ENCODE measurements at regions not wholly inside any gene's neighbourhood (a gene's known extent, or its start where the extent isn't known, plus 50 kb on each side); places are given as distances from the start of the nearest gene placed in this dataset.

DNA sequence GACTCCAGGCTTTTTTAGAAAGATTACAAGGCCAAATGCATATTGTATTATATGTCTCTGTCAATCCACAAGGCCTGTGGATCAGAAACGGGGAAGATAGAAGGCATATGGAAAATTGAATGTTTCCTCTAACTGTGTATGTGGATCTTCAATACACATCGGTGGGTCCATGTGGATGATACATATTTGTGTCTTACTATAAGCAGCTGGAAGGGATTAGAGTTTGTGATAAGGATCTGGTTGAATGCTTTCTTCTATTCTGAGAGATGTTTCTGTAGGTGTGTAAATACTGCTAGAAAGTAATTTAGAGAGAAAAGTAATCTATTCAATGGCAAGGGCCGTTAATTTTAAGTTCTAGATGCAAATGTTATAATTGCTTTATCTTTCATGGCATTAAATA, 137.8 kb upstream of the AKR1E2 start:
- ChIA-PET POLR2A (no interaction called here), CTCF (no interaction called here)
- TF ChIP-seq ZNF426 (tag by site-specific recombination; IDR thresholded peaks at IDR 0.05) (no peak), GFI1B (tag by site-specific recombination; IDR thresholded peaks at IDR 0.05) (no peak), ZNF501 (tag by site-specific recombination; IDR thresholded peaks at IDR 0.05) (no peak), ZNF837 (tag by site-specific recombination; IDR thresholded peaks at IDR 0.05) (no peak), ZNF768 (tag by site-specific recombination; IDR thresholded peaks at IDR 0.05) (no peak), ZNF175 (tag by site-specific recombination; IDR thresholded peaks at IDR 0.05) (no peak), ZNF174 (tag by site-specific recombination; IDR thresholded peaks at IDR 0.05) (no peak), SP7 (tag by site-specific recombination; IDR thresholded peaks at IDR 0.05) (no peak), OSR2 (tag by site-specific recombination; IDR thresholded peaks at IDR 0.05) (no peak), SP2 (tag by site-specific recombination; IDR thresholded peaks at IDR 0.05) (no peak)
- TF ChIP-seq, protein P1, sequence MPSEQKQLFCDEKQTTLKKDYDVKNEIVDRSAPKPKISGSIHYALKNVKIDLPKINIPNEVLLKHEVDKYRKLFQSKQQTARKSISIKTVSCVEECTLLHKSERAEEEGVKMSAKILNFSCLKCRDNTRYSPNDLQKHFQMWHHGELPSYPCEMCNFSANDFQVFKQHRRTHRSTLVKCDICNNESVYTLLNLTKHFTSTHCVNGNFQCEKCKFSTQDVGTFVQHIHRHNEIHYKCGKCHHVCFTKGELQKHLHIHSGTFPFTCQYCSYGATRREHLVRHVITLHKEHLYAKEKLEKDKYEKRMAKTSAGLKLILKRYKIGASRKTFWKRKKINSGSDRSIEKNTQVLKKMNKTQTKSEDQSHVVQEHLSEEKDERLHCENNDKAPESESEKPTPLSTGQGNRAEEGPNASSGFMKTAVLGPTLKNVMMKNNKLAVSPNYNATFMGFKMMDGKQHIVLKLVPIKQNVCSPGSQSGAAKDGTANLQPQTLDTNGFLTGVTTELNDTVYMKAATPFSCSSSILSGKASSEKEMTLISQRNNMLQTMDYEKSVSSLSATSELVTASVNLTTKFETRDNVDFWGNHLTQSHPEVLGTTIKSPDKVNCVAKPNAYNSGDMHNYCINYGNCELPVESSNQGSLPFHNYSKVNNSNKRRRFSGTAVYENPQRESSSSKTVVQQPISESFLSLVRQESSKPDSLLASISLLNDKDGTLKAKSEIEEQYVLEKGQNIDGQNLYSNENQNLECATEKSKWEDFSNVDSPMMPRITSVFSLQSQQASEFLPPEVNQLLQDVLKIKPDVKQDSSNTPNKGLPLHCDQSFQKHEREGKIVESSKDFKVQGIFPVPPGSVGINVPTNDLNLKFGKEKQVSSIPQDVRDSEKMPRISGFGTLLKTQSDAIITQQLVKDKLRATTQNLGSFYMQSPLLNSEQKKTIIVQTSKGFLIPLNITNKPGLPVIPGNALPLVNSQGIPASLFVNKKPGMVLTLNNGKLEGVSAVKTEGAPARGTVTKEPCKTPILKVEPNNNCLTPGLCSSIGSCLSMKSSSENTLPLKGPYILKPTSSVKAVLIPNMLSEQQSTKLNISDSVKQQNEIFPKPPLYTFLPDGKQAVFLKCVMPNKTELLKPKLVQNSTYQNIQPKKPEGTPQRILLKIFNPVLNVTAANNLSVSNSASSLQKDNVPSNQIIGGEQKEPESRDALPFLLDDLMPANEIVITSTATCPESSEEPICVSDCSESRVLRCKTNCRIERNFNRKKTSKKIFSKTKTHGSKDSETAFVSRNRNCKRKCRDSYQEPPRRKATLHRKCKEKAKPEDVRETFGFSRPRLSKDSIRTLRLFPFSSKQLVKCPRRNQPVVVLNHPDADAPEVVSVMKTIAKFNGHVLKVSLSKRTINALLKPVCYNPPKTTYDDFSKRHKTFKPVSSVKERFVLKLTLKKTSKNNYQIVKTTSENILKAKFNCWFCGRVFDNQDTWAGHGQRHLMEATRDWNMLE (tag by site-specific recombination; conservative IDR thresholded peaks at IDR 0.05; ENCODE audit: low read depth): no peak
- TF ChIP-seq, protein P2, sequence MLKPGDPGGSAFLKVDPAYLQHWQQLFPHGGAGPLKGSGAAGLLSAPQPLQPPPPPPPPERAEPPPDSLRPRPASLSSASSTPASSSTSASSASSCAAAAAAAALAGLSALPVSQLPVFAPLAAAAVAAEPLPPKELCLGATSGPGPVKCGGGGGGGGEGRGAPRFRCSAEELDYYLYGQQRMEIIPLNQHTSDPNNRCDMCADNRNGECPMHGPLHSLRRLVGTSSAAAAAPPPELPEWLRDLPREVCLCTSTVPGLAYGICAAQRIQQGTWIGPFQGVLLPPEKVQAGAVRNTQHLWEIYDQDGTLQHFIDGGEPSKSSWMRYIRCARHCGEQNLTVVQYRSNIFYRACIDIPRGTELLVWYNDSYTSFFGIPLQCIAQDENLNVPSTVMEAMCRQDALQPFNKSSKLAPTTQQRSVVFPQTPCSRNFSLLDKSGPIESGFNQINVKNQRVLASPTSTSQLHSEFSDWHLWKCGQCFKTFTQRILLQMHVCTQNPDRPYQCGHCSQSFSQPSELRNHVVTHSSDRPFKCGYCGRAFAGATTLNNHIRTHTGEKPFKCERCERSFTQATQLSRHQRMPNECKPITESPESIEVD (tag by site-specific recombination; IDR thresholded peaks at IDR 0.05): no peak
- TF ChIP-seq, protein P3, sequence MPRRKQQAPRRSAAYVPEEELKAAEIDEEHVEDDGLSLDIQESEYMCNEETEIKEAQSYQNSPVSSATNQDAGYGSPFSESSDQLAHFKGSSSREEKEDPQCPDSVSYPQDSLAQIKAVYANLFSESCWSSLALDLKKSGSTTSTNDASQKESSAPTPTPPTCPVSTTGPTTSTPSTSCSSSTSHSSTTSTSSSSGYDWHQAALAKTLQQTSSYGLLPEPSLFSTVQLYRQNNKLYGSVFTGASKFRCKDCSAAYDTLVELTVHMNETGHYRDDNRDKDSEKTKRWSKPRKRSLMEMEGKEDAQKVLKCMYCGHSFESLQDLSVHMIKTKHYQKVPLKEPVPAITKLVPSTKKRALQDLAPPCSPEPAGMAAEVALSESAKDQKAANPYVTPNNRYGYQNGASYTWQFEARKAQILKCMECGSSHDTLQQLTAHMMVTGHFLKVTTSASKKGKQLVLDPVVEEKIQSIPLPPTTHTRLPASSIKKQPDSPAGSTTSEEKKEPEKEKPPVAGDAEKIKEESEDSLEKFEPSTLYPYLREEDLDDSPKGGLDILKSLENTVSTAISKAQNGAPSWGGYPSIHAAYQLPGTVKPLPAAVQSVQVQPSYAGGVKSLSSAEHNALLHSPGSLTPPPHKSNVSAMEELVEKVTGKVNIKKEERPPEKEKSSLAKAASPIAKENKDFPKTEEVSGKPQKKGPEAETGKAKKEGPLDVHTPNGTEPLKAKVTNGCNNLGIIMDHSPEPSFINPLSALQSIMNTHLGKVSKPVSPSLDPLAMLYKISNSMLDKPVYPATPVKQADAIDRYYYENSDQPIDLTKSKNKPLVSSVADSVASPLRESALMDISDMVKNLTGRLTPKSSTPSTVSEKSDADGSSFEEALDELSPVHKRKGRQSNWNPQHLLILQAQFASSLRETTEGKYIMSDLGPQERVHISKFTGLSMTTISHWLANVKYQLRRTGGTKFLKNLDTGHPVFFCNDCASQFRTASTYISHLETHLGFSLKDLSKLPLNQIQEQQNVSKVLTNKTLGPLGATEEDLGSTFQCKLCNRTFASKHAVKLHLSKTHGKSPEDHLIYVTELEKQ (tag by site-specific recombination; IDR thresholded peaks at IDR 0.05; ENCODE audit: borderline replicate concordance): no peak
- Histone ChIP-seq H3K27ac (ENCODE audit: extremely low read depth, low read depth, low read length) (no peak overlapping the region), H3K9me3 (ENCODE audit: control insufficient read depth, insufficient read depth, low read depth, low read length) (no peaks in the 10 kb centered on the region), H3K4me3 (ENCODE audit: low read depth, low read length) (no peak overlapping the region), H3K4me1 (ENCODE audit: control insufficient read depth, insufficient read depth, low read length) (no peaks in the 10 kb centered on the region), H3K36me3 (ENCODE audit: control insufficient read depth in 2 of 2, insufficient read depth in 1 of 2, low read length in 2 of 2) (no peaks in the 10 kb centered on the region)

DNA sequence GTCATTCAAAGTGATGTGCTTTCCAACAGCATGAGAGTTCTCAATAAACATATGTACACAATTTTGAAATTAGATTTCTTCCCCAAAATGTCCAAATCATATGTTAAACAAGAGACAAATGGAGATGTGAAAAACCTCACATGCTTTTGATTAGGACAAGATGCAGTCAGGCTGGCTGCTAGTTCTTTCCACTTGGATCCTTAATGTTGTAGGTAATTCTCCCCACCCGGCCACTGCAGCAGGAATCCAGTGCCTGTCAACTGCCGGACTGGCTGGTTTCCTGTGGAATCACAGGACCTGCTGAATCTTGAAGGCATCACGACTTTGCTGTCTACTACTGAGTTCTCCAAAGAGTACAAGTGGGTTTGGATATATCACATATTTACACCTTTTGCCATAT, 138.6 kb upstream of the AKR1E2 start:
- no peaks in the 10 kb centered on the region for H3K36me3 ChIP-seq (ENCODE audit: control insufficient read depth in 2 of 2, insufficient read depth in 1 of 2, low read length in 2 of 2)
- H3K9me3 ChIP-seq (ENCODE audit: control insufficient read depth, insufficient read depth, low read depth, low read length): no peaks in the 10 kb centered on the region
- H3K27ac ChIP-seq (ENCODE audit: extremely low read depth, low read depth, low read length): no peak overlapping the region
- no peak overlapping the region for H3K4me3 ChIP-seq (ENCODE audit: low read depth, low read length)
- ChIA-PET POLR2A (no interaction called here), CTCF (no interaction called here)
- H3K4me1 ChIP-seq (ENCODE audit: control insufficient read depth, insufficient read depth, low read length): no peaks in the 10 kb centered on the region
- TF ChIP-seq, protein P4, sequence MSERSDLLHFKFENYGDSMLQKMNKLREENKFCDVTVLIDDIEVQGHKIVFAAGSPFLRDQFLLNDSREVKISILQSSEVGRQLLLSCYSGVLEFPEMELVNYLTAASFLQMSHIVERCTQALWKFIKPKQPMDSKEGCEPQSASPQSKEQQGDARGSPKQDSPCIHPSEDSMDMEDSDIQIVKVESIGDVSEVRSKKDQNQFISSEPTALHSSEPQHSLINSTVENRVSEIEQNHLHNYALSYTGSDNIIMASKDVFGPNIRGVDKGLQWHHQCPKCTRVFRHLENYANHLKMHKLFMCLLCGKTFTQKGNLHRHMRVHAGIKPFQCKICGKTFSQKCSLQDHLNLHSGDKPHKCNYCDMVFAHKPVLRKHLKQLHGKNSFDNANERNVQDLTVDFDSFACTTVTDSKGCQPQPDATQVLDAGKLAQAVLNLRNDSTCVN (tag by site-specific recombination; optimal IDR thresholded peaks at IDR 0.05): no peak
- TF ChIP-seq, protein P5, sequence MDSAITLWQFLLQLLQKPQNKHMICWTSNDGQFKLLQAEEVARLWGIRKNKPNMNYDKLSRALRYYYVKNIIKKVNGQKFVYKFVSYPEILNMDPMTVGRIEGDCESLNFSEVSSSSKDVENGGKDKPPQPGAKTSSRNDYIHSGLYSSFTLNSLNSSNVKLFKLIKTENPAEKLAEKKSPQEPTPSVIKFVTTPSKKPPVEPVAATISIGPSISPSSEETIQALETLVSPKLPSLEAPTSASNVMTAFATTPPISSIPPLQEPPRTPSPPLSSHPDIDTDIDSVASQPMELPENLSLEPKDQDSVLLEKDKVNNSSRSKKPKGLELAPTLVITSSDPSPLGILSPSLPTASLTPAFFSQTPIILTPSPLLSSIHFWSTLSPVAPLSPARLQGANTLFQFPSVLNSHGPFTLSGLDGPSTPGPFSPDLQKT (IDR thresholded peaks at IDR 0.05; ENCODE audit: borderline replicate concordance, low read depth, low read length): no peak
- no peak for TF ChIP-seq ZNF670 (tag by site-specific recombination; IDR thresholded peaks at IDR 0.05; ENCODE audit: low read depth)
- TF ChIP-seq, protein P1 (tag by site-specific recombination; conservative IDR thresholded peaks at IDR 0.05; ENCODE audit: low read depth): no peak
- TF ChIP-seq GFI1B (tag by site-specific recombination; IDR thresholded peaks at IDR 0.05): no peak
